ENCODE measurements at regions not wholly inside any gene's neighbourhood (a gene's known extent, or its start where the extent isn't known, plus 50 kb on each side); places are given as distances from the start of the nearest gene placed in this dataset.

GRCh38 chr19:28577666-28578065 is 635.3 kb downstream of the UQCRFS1 start:
- TF ChIP-seq CTCF (IDR thresholded peaks at IDR 0.05) (no peak), POLR2A (IDR thresholded peaks at IDR 0.05) (no peak)

Measured in vagina (tissue), 2 donors.